PFSK-1 (cell line): ENCODE measurements at regions not wholly inside any gene's neighbourhood (a gene's known extent, or its start where the extent isn't known, plus 50 kb on each side); places are given as distances from the start of the nearest gene placed in this dataset.

ENCODE experiments used
- FOXP2 ChIP-seq: optimal IDR thresholded peaks from 2 replicates; pipeline ENCODE3; 2011; ENCODE audit warnings: borderline replicate concordance, control low read depth, inconsistent platforms; ENCODE audit not compliant: insufficient read depth; ENCODE audit errors: extremely low read length, extremely low read depth
- POLR2AphosphoS5 ChIP-seq: IDR thresholded peaks from 2 replicates; pipeline ENCODE4 v1.6.1; 2012; ENCODE audit warnings: low read depth, mild to moderate bottlenecking, control low read depth, low read length, moderate library complexity
- SIN3A ChIP-seq: IDR thresholded peaks from 2 replicates; pipeline ENCODE4 v1.6.1; 2012; ENCODE audit warnings: mild to moderate bottlenecking, low read length, moderate library complexity, borderline replicate concordance; ENCODE audit not compliant: insufficient read depth
- TAF1 ChIP-seq: IDR thresholded peaks from 2 replicates; pipeline ENCODE4 v1.6.1; 2012; ENCODE audit warnings: low read length, control low read depth, borderline replicate concordance; ENCODE audit not compliant: insufficient read depth
- TF ChIP-seq, protein P1 (sequence below), 2 experiments: IDR thresholded peaks; 2 replicates each; pipeline versions ENCODE4 v1.6.1 to v1.8.0; 2011 to 2012; ENCODE audit warnings: low read depth in 2 of 2, low read length in 2 of 2, control low read depth in 1 of 2, inconsistent platforms in 1 of 2, mild to moderate bottlenecking in 1 of 2, moderate library complexity in 1 of 2; ENCODE audit not compliant: insufficient read depth in 1 of 2

DNA sequence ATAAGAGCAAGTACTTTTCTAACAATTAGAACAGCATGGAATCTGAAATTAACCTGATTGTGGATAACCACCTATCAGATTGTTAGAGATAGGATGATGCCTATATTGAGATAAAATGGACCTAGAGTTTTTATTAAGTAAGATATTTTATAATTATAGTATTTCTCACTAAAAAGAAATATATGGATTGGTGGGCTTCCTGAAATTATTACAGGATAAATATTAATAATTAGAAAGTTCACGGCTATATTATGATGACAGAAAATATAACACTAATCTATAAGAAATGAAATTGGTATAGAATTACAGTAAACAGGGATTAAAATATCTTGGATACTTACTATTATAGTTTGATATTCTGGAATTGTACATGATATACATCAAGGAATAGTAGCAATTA, 378.0 kb upstream of the SPRY2 start:
- TF ChIP-seq TAF1 (no peak), FOXP2 (no peak), POLR2AphosphoS5 (no peak), SIN3A (no peak)
- TF ChIP-seq, protein P1, sequence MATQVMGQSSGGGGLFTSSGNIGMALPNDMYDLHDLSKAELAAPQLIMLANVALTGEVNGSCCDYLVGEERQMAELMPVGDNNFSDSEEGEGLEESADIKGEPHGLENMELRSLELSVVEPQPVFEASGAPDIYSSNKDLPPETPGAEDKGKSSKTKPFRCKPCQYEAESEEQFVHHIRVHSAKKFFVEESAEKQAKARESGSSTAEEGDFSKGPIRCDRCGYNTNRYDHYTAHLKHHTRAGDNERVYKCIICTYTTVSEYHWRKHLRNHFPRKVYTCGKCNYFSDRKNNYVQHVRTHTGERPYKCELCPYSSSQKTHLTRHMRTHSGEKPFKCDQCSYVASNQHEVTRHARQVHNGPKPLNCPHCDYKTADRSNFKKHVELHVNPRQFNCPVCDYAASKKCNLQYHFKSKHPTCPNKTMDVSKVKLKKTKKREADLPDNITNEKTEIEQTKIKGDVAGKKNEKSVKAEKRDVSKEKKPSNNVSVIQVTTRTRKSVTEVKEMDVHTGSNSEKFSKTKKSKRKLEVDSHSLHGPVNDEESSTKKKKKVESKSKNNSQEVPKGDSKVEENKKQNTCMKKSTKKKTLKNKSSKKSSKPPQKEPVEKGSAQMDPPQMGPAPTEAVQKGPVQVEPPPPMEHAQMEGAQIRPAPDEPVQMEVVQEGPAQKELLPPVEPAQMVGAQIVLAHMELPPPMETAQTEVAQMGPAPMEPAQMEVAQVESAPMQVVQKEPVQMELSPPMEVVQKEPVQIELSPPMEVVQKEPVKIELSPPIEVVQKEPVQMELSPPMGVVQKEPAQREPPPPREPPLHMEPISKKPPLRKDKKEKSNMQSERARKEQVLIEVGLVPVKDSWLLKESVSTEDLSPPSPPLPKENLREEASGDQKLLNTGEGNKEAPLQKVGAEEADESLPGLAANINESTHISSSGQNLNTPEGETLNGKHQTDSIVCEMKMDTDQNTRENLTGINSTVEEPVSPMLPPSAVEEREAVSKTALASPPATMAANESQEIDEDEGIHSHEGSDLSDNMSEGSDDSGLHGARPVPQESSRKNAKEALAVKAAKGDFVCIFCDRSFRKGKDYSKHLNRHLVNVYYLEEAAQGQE (IDR thresholded peaks at IDR 0.05; ENCODE audit: insufficient read depth in 1 of 2, low read depth in 2 of 2, low read length in 2 of 2) = no peak

DNA sequence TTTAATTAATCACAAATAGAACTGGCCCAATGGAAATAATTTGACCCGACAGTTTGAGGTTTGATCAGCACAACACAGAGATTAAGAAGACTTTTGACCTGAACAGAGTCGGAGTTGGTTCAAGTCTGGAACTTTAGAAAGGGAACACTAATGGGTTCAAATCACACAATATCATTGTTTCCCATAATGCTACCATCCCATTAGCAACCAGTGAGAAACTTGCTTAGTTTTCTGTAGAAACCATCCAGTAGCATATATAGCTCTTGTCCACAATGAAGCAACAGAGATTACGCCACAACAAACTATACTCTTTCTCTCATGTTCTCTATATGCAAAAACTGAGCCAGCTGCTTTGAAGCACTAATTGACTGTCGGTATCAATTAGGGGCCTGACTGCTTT, 376.9 kb upstream of the SPRY2 start:
- TF ChIP-seq, protein P1 (IDR thresholded peaks at IDR 0.05; ENCODE audit: insufficient read depth in 1 of 2, low read depth in 2 of 2, low read length in 2 of 2) = no peak
- no peak for TF ChIP-seq POLR2AphosphoS5
- no peak for TF ChIP-seq FOXP2
- TF ChIP-seq TAF1 = no peak
- TF ChIP-seq SIN3A = no peak

DNA sequence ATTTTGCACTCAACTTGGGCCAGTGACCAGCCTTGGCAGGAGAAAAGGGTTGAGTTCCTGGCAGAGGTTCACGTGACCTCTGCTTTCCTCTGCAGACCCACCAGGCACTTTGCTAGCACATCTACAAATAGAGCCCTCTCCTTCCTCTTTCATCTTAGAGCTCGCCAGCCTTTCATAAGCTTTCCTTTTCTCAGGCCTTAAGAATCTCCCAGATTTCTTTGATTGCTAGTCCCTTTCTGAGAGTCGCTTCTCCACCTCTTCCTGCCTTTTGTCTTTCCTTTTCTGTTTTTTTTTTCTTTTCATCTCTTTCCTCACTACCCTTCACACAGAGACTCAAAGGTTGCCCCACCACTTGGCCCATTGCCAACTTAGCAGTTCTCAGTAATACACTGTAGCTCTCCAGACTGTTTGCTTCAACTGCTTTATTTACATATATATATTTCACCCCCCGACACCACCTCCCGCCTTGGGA, 375.7 kb upstream of the SPRY2 start:
- TF ChIP-seq TAF1 = no peak

DNA sequence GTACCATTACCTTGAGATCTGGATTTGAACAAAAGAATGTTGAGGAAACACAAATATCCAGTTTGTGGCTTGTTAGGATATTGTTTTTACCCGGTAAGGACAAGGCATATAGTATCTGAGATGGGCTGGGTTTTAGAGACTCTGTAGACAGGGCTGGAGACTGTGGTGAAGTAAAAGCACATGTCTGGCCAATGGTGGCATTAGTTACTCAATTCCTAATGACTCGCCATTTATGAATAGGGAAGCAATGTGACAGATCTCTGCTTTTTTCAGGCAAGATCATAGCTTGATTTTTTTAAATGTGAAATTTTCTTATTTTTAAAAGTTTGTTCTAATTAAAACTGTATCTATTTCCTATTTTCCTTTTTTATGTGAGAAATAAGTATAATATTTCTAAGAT, 371.1 kb upstream of the SPRY2 start:
- TF ChIP-seq SIN3A = no peak
- TF ChIP-seq, protein P1 (IDR thresholded peaks at IDR 0.05; ENCODE audit: insufficient read depth in 1 of 2, low read depth in 2 of 2, low read length in 2 of 2) = no peak

DNA sequence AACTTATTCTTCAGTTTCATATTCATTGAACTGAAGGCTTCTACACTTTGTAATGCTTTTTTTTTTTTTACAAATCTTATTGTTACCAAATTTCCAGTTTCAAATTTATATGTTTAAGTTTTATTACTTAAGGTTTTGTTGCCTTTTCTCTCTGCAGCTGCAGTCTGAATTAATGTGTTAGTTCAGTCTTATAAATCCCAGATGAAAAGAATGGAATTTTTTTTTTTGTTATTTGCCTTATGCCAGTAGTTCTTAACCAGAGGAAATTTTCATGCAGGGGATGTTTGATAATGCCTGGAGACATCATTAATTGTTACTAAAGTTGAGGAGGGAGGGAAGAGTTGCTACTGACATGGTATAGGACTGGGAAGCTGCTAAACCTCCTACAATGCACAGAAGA, 367.9 kb upstream of the SPRY2 start:
- TF ChIP-seq, protein P1 (IDR thresholded peaks at IDR 0.05; ENCODE audit: insufficient read depth in 1 of 2, low read depth in 2 of 2, low read length in 2 of 2) = no peak
- TF ChIP-seq FOXP2 (no peak), SIN3A (no peak), TAF1 (no peak)
